ENCODE measurements at regions not wholly inside any gene's neighbourhood (a gene's known extent, or its start where the extent isn't known, plus 50 kb on each side); places are given as distances from the start of the nearest gene placed in this dataset.

- no peak for DNase-seq
These were observed 606.4 kb downstream of the TNS3 start for GRCh38 chr7:46975493-46975892.

- no peak for DNase-seq
These were observed 609.7 kb downstream of the TNS3 start for GRCh38 chr7:46972205-46972604.

- DNase-seq: no peak
These were observed 611.4 kb downstream of the TNS3 start for GRCh38 chr7:46970476-46970875.

- DNase-seq: no peak
These were observed 611.8 kb downstream of the TNS3 start for GRCh38 chr7:46970131-46970430.

- DNase-seq: no peak
These were observed 612.4 kb downstream of the TNS3 start for GRCh38 chr7:46969303-46970130.

GRCh38 chr7:46968003-46968402 is 613.9 kb downstream of the TNS3 start:
- DNase-seq: no peak

GRCh38 chr7:46963719-46964118 is 618.2 kb downstream of the TNS3 start:
- DNase-seq: no peak

- DNase-seq: no peak
These were observed 620.9 kb downstream of the TNS3 start for GRCh38 chr7:46960970-46961369.

GRCh38 chr7:46957195-46957594 is 624.7 kb downstream of the TNS3 start:
- no peak for DNase-seq

- no peak for DNase-seq
These were observed 626.4 kb downstream of the TNS3 start for GRCh38 chr7:46955531-46955930.

GRCh38 chr7:46954181-46954580 is 627.7 kb downstream of the TNS3 start:
- DNase-seq: no peak

- DNase-seq: no peak
These were observed 628.9 kb downstream of the TNS3 start for GRCh38 chr7:46953008-46953407.

GRCh38 chr7:46949270-46949931 is 632.5 kb downstream of the TNS3 start:
- no peak for DNase-seq

- DNase-seq: no peak
These were observed 633.2 kb downstream of the TNS3 start for GRCh38 chr7:46948716-46949115.

- DNase-seq: no peak
These were observed 636.6 kb downstream of the TNS3 start for GRCh38 chr7:46945328-46945727.

GRCh38 chr7:46943996-46944395 is 637.9 kb downstream of the TNS3 start:
- DNase-seq: no peak

- no peak for DNase-seq
These were observed 639.3 kb downstream of the TNS3 start for GRCh38 chr7:46942574-46942973.

GRCh38 chr7:46940178-46940577 is 641.7 kb downstream of the TNS3 start:
- DNase-seq: no peak

- peak in 2 of 4 experiments; percentile 1 to 18 for DNase-seq
These were observed 642.4 kb downstream of the TNS3 start for GRCh38 chr7:46939558-46939957.

- no peak for DNase-seq
These were observed 642.8 kb downstream of the TNS3 start for GRCh38 chr7:46939089-46939488.

- DNase-seq: no peak
These were observed 644.1 kb downstream of the TNS3 start for GRCh38 chr7:46937826-46938225.

- no peak for DNase-seq
These were observed 647.6 kb downstream of the TNS3 start for GRCh38 chr7:46934198-46934825.

- DNase-seq: no peak
These were observed 648.3 kb downstream of the TNS3 start for GRCh38 chr7:46933596-46933995.

Data from suppressor macrophage (primary cell).